GM23248 (cell line): ENCODE measurements at regions not wholly inside any gene's neighbourhood (a gene's known extent, or its start where the extent isn't known, plus 50 kb on each side); places are given as distances from the start of the nearest gene placed in this dataset.

ENCODE experiments used
- EZH2 ChIP-seq: fragments of 200-600 bp; sonication (generic); IDR thresholded peaks from 2 replicates; pipeline ENCODE4 v1.6.1; 2018; ENCODE audit warnings: antibody characterized with exemption, mild to moderate bottlenecking; ENCODE audit not compliant: insufficient read depth, poor library complexity, severe bottlenecking
- EZH2phosphoT487 ChIP-seq: fragments of 200-600 bp; sonication (generic); IDR thresholded peaks from 2 replicates; pipeline ENCODE4 v1.6.1; 2018; ENCODE audit warnings: antibody characterized with exemption, moderate library complexity, mild to moderate bottlenecking, low read depth; ENCODE audit not compliant: insufficient read depth

DNA sequence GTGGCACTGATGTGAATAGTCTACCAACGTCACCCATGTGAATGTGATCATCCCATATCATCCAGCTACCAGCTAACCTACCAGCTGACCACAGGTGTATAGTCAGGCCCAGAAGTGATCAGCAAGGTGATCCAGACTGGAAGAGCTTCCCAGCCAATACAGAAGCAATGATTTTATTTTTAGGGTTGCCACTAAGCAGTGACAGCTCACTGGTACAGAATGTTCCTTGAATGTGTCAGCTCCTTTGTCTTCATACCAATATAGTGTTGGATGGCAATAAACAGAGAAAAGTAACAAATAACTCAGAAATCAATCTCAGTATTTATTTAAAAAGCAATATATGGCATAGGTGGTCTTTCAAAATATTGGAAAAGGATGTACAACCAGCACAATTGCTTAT, 361.8 kb upstream of the CPEB2 start:
- TF ChIP-seq EZH2 (no peak), EZH2phosphoT487 (no peak)
